ENCODE measurements at regions not wholly inside any gene's neighbourhood (a gene's known extent, or its start where the extent isn't known, plus 50 kb on each side); places are given as distances from the start of the nearest gene placed in this dataset.

- no peak for TF ChIP-seq CTCF (IDR thresholded peaks at IDR 0.05; ENCODE audit: poor library complexity, severe bottlenecking)
- DNase-seq (ENCODE audit: low spot score): no peak
- H3K4me1 ChIP-seq (ENCODE audit: insufficient read depth, poor library complexity, severe bottlenecking): no peaks in the 10 kb centered on the region
Measured at GRCh38 chr12:39188689-39189088, 254.2 kb downstream of the KIF21A start.

GRCh38 chr12:39186744-39187143 is 256.2 kb downstream of the KIF21A start:
- TF ChIP-seq CTCF (IDR thresholded peaks at IDR 0.05; ENCODE audit: poor library complexity, severe bottlenecking): no peak
- H3K36me3 ChIP-seq (ENCODE audit: low read depth): no peaks in the 10 kb centered on the region
- no peak overlapping the region for H3K4me3 ChIP-seq (ENCODE audit: severe bottlenecking)
- no peak for DNase-seq (ENCODE audit: low spot score)
- no peaks in the 10 kb centered on the region for H3K4me1 ChIP-seq (ENCODE audit: insufficient read depth, poor library complexity, severe bottlenecking)
- H3K27me3 ChIP-seq (ENCODE audit: insufficient read depth, poor library complexity, severe bottlenecking): no peaks in the 10 kb centered on the region
- ATAC-seq (ENCODE audit: low read depth): no peak
- H3K9me3 ChIP-seq (ENCODE audit: severe bottlenecking): no peaks in the 10 kb centered on the region
- no peak overlapping the region for H3K27ac ChIP-seq (ENCODE audit: poor library complexity, severe bottlenecking)

More at GRCh38 chr12:39188689-39189088, 254.2 kb downstream of the KIF21A start:
- Histone ChIP-seq H3K36me3 (ENCODE audit: low read depth) (no peaks in the 10 kb centered on the region), H3K4me3 (ENCODE audit: severe bottlenecking) (no peak overlapping the region), H3K27me3 (ENCODE audit: insufficient read depth, poor library complexity, severe bottlenecking) (no peaks in the 10 kb centered on the region), H3K9me3 (ENCODE audit: severe bottlenecking) (no peaks in the 10 kb centered on the region), H3K27ac (ENCODE audit: poor library complexity, severe bottlenecking) (no peak overlapping the region)
- no peak for ATAC-seq (ENCODE audit: low read depth)

GRCh38 chr12:39178837-39179236 is 264.1 kb downstream of the KIF21A start:
- Histone ChIP-seq H3K4me3 (ENCODE audit: severe bottlenecking) (no peak overlapping the region), H3K9me3 (ENCODE audit: severe bottlenecking) (no peaks in the 10 kb centered on the region), H3K27me3 (ENCODE audit: insufficient read depth, poor library complexity, severe bottlenecking) (no peaks in the 10 kb centered on the region), H3K27ac (ENCODE audit: poor library complexity, severe bottlenecking) (no peak overlapping the region), H3K36me3 (ENCODE audit: low read depth) (no peaks in the 10 kb centered on the region), H3K4me1 (ENCODE audit: insufficient read depth, poor library complexity, severe bottlenecking) (no peaks in the 10 kb centered on the region)
- ATAC-seq (ENCODE audit: low read depth) (no peak), DNase-seq (ENCODE audit: low spot score) (no peak)
- no peak for TF ChIP-seq CTCF (IDR thresholded peaks at IDR 0.05; ENCODE audit: poor library complexity, severe bottlenecking)

GRCh38 chr12:39176356-39176755 is 266.6 kb downstream of the KIF21A start:
- no peak for TF ChIP-seq CTCF (IDR thresholded peaks at IDR 0.05; ENCODE audit: poor library complexity, severe bottlenecking)
- no peaks in the 10 kb centered on the region for H3K9me3 ChIP-seq (ENCODE audit: severe bottlenecking)
- H3K4me3 ChIP-seq (ENCODE audit: severe bottlenecking): no peak overlapping the region
- H3K4me1 ChIP-seq (ENCODE audit: insufficient read depth, poor library complexity, severe bottlenecking): no peaks in the 10 kb centered on the region
- no peak overlapping the region for H3K27ac ChIP-seq (ENCODE audit: poor library complexity, severe bottlenecking)
- DNase-seq (ENCODE audit: low spot score) (no peak), ATAC-seq (ENCODE audit: low read depth) (no peak)
- no peaks in the 10 kb centered on the region for H3K27me3 ChIP-seq (ENCODE audit: insufficient read depth, poor library complexity, severe bottlenecking)
- no peaks in the 10 kb centered on the region for H3K36me3 ChIP-seq (ENCODE audit: low read depth)

GRCh38 chr12:39173726-39174125 is 268.3 kb upstream of the CPNE8 start:
- H3K27me3 ChIP-seq (ENCODE audit: insufficient read depth, poor library complexity, severe bottlenecking): no peaks in the 10 kb centered on the region
- no peak for TF ChIP-seq CTCF (IDR thresholded peaks at IDR 0.05; ENCODE audit: poor library complexity, severe bottlenecking)
- no peak overlapping the region for H3K27ac ChIP-seq (ENCODE audit: poor library complexity, severe bottlenecking)
- H3K4me3 ChIP-seq (ENCODE audit: severe bottlenecking): no peak overlapping the region
- H3K36me3 ChIP-seq (ENCODE audit: low read depth): no peaks in the 10 kb centered on the region
- ATAC-seq (ENCODE audit: low read depth) (no peak), DNase-seq (ENCODE audit: low spot score) (no peak)
- no peaks in the 10 kb centered on the region for H3K9me3 ChIP-seq (ENCODE audit: severe bottlenecking)
- no peaks in the 10 kb centered on the region for H3K4me1 ChIP-seq (ENCODE audit: insufficient read depth, poor library complexity, severe bottlenecking)
